Fibroblast of peridontal ligament (primary cell): ENCODE measurements at regions not wholly inside any gene's neighbourhood (a gene's known extent, or its start where the extent isn't known, plus 50 kb on each side); places are given as distances from the start of the nearest gene placed in this dataset.

Experiments used
- DNase-seq: peaks from one replicate; pipeline ENCODE4 v3.0.0-alpha.2; 2010; ENCODE audit errors: extremely low read depth

DNA sequence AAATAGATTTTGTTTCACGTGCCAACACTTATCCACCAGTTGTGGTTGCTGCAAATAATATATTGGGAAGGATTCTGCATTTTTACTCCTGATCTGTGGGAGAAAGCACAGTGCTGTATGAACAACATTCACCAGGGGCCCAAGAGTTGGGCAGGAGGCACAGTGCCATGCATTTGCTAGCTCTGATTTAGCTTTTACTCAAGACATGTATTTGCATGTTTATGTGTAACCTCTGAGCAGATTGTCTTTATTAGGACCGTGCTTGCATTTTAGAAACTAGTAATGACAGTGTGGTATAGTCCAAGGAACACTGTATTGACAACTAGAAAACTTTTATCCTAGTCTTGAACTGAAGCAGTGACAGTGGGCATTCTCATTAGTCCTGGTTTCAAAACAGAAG is 133.9 kb upstream of the B3GALT2 start:
- no peak for DNase-seq

DNA sequence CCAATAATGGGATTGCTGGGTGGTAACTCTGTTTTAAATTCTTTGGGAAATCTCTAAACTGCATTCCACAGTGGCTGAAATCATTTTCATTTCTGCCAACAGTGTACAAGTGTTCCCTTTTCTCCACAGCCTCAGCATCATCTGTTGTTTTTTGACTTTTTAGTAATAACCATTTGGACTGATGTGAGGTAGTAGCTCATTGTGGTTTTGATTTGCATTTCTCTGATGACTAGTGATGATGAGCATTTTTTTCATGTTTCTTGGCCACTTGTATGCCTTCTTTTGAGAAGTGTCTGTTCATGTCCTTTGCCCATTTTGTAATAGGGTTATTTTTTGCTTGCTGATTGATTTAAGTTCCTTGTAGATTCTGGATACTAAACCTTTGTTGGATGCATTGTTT is 131.9 kb upstream of the B3GALT2 start:
- DNase-seq: peak; percentile 33

DNA sequence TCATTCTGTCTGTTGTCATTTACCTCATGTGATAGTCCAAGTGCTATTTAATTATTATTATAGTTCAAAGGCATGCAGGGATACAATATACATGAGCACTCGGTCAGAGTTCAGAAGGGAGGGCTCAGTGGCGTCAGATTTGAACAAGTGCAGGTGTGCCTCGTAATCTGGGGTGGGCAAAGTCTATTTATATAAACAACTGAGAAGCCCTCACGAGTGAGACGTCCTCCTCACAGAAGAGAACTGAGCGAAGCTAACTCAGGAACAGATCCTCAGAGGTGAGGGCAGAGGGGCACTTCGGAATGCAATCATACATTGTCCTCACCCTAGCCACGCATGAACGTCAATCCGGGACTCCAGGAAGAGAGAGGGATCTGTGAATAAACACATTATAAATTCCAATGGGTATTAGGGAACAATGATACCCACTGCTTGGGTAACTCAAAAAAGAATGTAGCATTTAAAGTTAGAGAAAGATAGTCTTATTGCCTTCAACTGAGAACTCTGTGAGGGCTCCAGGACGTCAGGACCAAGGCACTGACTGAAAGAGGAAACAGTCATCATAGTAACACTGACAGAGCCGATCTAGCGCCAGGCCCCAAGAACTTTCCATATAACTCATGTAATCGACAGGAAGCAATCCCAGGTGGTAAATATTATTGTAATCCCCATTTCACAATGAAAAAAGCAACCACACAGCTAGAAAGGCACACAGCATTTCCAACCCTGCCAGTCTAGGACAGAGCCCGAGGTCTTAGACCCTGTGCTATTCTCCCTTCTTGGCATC is 127.1 kb upstream of the B3GALT2 start:
- DNase-seq: no peak

- no peak for DNase-seq
Observed at GRCh38 chr1:193312432-193312831, 126.0 kb upstream of the B3GALT2 start.

DNA sequence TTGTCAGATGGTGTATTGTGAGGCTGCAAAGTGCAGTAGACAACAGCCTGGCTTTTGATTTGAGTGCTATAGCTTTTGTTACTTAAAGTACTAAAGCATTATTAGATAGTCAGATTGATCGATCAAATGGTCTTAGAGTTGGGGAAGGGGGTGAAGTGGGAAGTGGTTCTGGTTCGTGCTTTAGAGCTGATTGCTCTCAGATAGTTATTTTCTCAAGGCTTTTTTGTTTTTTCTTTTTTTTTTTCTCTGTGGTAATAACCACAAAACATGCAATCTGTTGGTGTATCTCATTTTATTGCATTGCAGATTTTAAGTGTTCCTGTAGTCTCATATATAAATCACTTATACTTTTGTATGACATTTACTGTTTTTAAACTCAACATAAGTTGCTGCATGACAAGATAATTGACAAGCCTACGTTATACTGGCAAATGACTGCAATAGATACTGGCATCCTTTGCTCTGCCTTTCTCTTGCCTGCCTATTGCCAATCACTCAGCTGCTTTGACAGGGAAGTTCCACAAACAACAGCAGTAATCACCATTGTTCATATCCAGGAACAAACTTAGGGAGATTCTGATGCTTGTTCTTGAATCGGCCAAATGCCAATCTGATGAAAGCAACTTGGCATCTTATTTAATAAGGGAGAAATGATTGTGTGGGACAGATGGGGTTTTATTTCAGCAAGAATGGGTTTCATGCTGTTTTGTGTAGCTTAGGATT is 125.0 kb upstream of the B3GALT2 start:
- peak; percentile 14 for DNase-seq

DNA sequence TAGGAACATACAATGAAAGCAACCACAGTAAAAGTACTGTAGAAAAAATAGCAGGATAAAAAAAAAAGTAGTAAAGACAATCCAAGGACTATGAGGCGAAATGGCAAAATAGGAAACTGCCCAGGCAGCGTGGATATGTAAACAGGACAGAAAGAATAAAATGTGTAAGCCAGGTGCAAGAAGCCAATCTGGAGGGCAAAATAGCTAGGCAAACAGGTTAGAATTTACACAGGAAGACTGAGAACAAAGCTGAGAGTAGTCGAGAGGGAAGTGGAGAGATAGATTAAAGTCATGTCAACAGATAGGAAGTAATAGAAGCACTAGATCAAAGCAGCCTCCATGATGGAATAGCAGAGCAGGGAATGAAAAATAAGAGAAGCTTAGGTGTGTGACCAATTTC is 124.2 kb upstream of the B3GALT2 start:
- DNase-seq: no peak

GRCh38 chr1:193309936-193310475 is 123.6 kb upstream of the B3GALT2 start:
- DNase-seq: no peak

DNA sequence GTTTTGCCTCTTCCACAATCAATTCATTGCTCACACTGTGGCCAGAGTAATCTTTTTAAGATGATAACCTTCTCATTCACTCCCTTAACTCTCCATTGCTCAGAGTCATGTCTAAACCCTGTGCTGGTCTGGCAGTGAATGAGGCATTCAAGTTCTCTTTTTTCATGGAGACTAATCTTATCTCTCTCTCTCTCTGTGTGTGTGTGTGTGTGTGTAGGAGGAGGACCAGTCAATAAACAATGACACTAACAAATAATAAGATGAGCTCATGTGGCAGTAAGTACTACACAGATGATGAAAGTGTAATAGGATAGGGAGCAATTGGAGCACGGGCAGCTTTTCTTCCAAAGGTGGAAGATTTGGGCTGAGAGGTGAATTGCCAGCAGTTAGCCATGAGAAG is 122.0 kb upstream of the B3GALT2 start:
- no peak for DNase-seq

- DNase-seq: no peak
Observed at GRCh38 chr1:193306430-193306829, 120.0 kb upstream of the B3GALT2 start.
